IMR-90 (cell line): ENCODE measurements at regions not wholly inside any gene's neighbourhood (a gene's known extent, or its start where the extent isn't known, plus 50 kb on each side); places are given as distances from the start of the nearest gene placed in this dataset.

Source experiments
- ATAC-seq: fragments of 200-7000 bp; cut with Tn5 transposase; 2 replicates; pipeline ENCODE4 v1.9.1; 2020; ENCODE audit warnings: low read depth, mild to moderate bottlenecking, moderate library complexity
- BruUV-seq: library from RNA; stranded (reverse); fragments of 400-500 nt; replicated peaks from 2 replicates; lab custom pipeline; 2021; lab: Mats Ljungman, UMichigan
- CTCF ChIA-PET: fragments of 300-600 bp; formaldehyde crosslinking; extraction: SDS; loops from one replicate; lab custom pipeline; 2021; ENCODE audit warnings: antibody characterized with exemption; lab: Yijun Ruan, JAX
- POLR2A ChIA-PET: fragments of 300-600 bp; sonication (Branson Sonifier 250); formaldehyde crosslinking; loops from one replicate; lab custom pipeline; 2022; ENCODE audit warnings: antibody characterized with exemption; ENCODE audit not compliant: unreplicated experiment; lab: Charles Lee
- DNase-seq: peaks from one replicate; pipeline ENCODE4 v3.0.0; 2013
- H2AFZ ChIP-seq: replicated peaks from 2 replicates; pipeline ENCODE3; 2013; ENCODE audit warnings: low read length, mild to moderate bottlenecking; ENCODE audit not compliant: poor library complexity
- H2AK5ac ChIP-seq: 2 replicates; pipeline ENCODE4 v1.6.1; 2013; ENCODE audit warnings: low read depth, low read length, inconsistent platforms
- H2AK9ac ChIP-seq: replicated peaks from 2 replicates; pipeline ENCODE3; 2013; ENCODE audit warnings: mild to moderate bottlenecking, low read depth, low read length, moderate library complexity; ENCODE audit not compliant: poor library complexity
- H2BK120ac ChIP-seq: 2 replicates; pipeline ENCODE4 v1.6.1; 2013; ENCODE audit warnings: low read depth, low read length, inconsistent platforms
- H2BK15ac ChIP-seq: 3 replicates; pipeline ENCODE4 v1.6.1; 2013; ENCODE audit warnings: low read depth, low read length, inconsistent platforms
- H2BK20ac ChIP-seq: 2 replicates; pipeline ENCODE4 v1.6.1; 2013; ENCODE audit warnings: low read depth, mild to moderate bottlenecking, inconsistent platforms, low read length, moderate library complexity
- H2BK5ac ChIP-seq: 2 replicates; pipeline ENCODE4 v1.6.1; 2013; ENCODE audit warnings: mild to moderate bottlenecking, low read depth, low read length, inconsistent platforms; ENCODE audit not compliant: poor library complexity, severe bottlenecking
- H3K14ac ChIP-seq: replicated peaks from 2 replicates; pipeline ENCODE4 v1.6.1; 2013; ENCODE audit warnings: low read depth, low read length, inconsistent platforms
- H3K18ac ChIP-seq: 2 replicates; pipeline ENCODE4 v1.6.1; 2013; ENCODE audit warnings: low read depth, low read length, control low read depth
- H3K23ac ChIP-seq: 2 replicates; pipeline ENCODE4 v1.6.1; 2013; ENCODE audit warnings: low read depth, low read length, inconsistent platforms
- H3K27ac ChIP-seq: 2 replicates; pipeline ENCODE4 v1.5.1; 2013; ENCODE audit warnings: mild to moderate bottlenecking, control low read depth, low read length; ENCODE audit not compliant: insufficient read depth
- H3K27me3 ChIP-seq: 2 replicates; pipeline ENCODE4 v1.6.1; 2013; ENCODE audit warnings: low read length; ENCODE audit not compliant: control insufficient read depth, insufficient read depth
- H3K36me3 ChIP-seq: 2 replicates; pipeline ENCODE4 v1.6.1; 2013; ENCODE audit warnings: low read length, mixed read lengths; ENCODE audit not compliant: control insufficient read depth, insufficient read depth
- H3K4ac ChIP-seq: 2 replicates; pipeline ENCODE4 v1.6.1; 2013; ENCODE audit warnings: low read depth, low read length, inconsistent platforms
- H3K4me1 ChIP-seq: 2 replicates; pipeline ENCODE4 v1.6.1; 2013; ENCODE audit warnings: low read length, mixed read lengths; ENCODE audit not compliant: control insufficient read depth, insufficient read depth
- H3K4me2 ChIP-seq: 2 replicates; pipeline ENCODE4 v1.6.1; 2013; ENCODE audit warnings: low read depth, mild to moderate bottlenecking, control low read depth, low read length, moderate library complexity
- H3K4me3 ChIP-seq: 2 replicates; pipeline ENCODE4 v1.5.1; 2013; ENCODE audit warnings: low read depth, mild to moderate bottlenecking, control low read depth, low read length, moderate library complexity; ENCODE audit not compliant: insufficient read depth
- H3K56ac ChIP-seq: 2 replicates; pipeline ENCODE4 v1.6.1; 2013; ENCODE audit warnings: low read length, inconsistent platforms; ENCODE audit not compliant: insufficient read depth; ENCODE audit errors: extremely low read depth
- H3K79me1 ChIP-seq, 2 experiments: 2 replicates each; pipeline ENCODE4 v1.6.1; 2013; ENCODE audit warnings: low read length in 2 of 2, inconsistent platforms in 1 of 2, low read depth in 1 of 2
- H3K9ac ChIP-seq: 2 replicates; pipeline ENCODE4 v1.6.1; 2013; ENCODE audit warnings: low read depth, low read length, control low read depth
- H3K9me1 ChIP-seq: 2 replicates; pipeline ENCODE4 v1.6.1; 2013; ENCODE audit warnings: low read length, inconsistent platforms; ENCODE audit not compliant: insufficient read depth
- H3K9me3 ChIP-seq: 2 replicates; pipeline ENCODE4 v1.6.1; 2013; ENCODE audit warnings: low read length; ENCODE audit not compliant: control insufficient read depth, insufficient read depth
- H4K20me1 ChIP-seq: 2 replicates; pipeline ENCODE4 v1.6.1; 2013; ENCODE audit warnings: low read length, inconsistent platforms; ENCODE audit not compliant: insufficient read depth
- H4K5ac ChIP-seq: 2 replicates; pipeline ENCODE4 v1.6.1; 2013; ENCODE audit warnings: mild to moderate bottlenecking, low read depth, low read length, control low read depth
- H4K8ac ChIP-seq, 2 experiments: 2 replicates each; pipeline ENCODE4 v1.6.1; 2013; ENCODE audit warnings: low read depth in 2 of 2, low read length in 2 of 2, control low read depth in 1 of 2, inconsistent platforms in 1 of 2
- H4K91ac ChIP-seq: 2 replicates; pipeline ENCODE4 v1.6.1; 2013; ENCODE audit warnings: low read depth, low read length, inconsistent platforms; ENCODE audit not compliant: insufficient read depth
- CEBPB ChIP-seq: IDR thresholded peaks from 2 replicates; pipeline ENCODE4 v1.6.1; 2012; ENCODE audit warnings: low read depth, low read length, improper control_type of control experiment
- CHD1 ChIP-seq: IDR thresholded peaks from 2 replicates; pipeline ENCODE4 v1.6.1; 2012; ENCODE audit warnings: low read depth, low read length, improper control_type of control experiment
- FOS ChIP-seq: fragments of 150-350 bp; IDR thresholded peaks from 2 replicates; pipeline ENCODE4 v1.6.1; 2016; ENCODE audit warnings: low read depth, low read length
- MAFK ChIP-seq: IDR thresholded peaks from 2 replicates; pipeline ENCODE4 v1.6.1; 2012; ENCODE audit warnings: low read depth, low read length, improper control_type of control experiment
- MXI1 ChIP-seq: IDR thresholded peaks from 2 replicates; pipeline ENCODE4 v1.6.1; 2012; ENCODE audit warnings: low read depth, mild to moderate bottlenecking, low read length, moderate library complexity, borderline replicate concordance
- NFE2L2 ChIP-seq: fragments of 150-350 bp; IDR thresholded peaks from 2 replicates; pipeline ENCODE4 v1.6.1; 2016; ENCODE audit warnings: low read depth, mild to moderate bottlenecking, low read length
- RAD21 ChIP-seq: IDR thresholded peaks from 2 replicates; pipeline ENCODE4 v1.6.1; 2012; ENCODE audit warnings: low read length, improper control_type of control experiment
- SMC3 ChIP-seq: fragments of 150-350 bp; IDR thresholded peaks from 2 replicates; pipeline ENCODE4 v1.6.1; 2016; ENCODE audit warnings: low read depth, mild to moderate bottlenecking, antibody characterized with exemption, low read length, moderate library complexity
- dilution Hi-C: fragments of 300-500 bp; cut with HindIII; formaldehyde crosslinking; loops from one replicate; pipeline ENCODE4 v1.14.3; 2018; ENCODE audit warnings: low sequenced_read_pairs; ENCODE audit not compliant: unreplicated experiment
- in situ Hi-C: fragments of 300-500 bp; cut with MboI; formaldehyde crosslinking; loops from 3 replicates; pipeline ENCODE4 v1.14.3; 2019; ENCODE audit warnings: low sequenced_read_pairs, inconsistent platforms, mixed read lengths
- intact Hi-C: fragments of 100-400 bp; cut with micrococcal nuclease; formaldehyde crosslinking; loops from 2 replicates; pipeline ENCODE4 v1.10.0; 2022
- TF ChIP-seq, protein P1 (sequence below): conservative IDR thresholded peaks from 2 replicates; pipeline ENCODE4 v1.5.1; 2012; ENCODE audit warnings: mild to moderate bottlenecking, low read depth, low read length, improper control_type of control experiment
- TF ChIP-seq, protein P2 (sequence below): fragments of 150-350 bp; IDR thresholded peaks from 2 replicates; pipeline ENCODE4 v1.6.1; 2016; ENCODE audit warnings: low read depth, mild to moderate bottlenecking, low read length, moderate library complexity, borderline replicate concordance

DNA sequence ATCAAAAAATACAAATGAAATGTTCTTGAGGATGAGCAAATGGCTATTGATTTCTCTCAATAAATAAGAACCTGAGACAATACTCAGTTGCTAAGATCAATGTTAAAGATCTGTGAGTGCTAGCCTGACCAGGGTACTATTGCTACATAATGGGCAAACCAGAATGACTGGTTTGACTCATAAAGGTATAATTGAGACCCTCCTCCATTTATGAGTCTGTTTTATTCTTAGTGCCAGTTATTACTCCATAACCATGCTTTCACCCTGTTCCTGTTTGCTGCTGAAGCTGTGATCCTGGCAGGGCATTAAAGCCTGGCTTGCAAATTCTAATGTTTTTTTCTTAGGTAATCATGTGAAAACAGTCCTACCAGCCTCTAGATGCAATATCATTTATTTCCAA is 56.6 kb upstream of the PPM1B start:
- intact Hi-C loops = no loop called here
- Histone ChIP-seq H3K9me3 (no peaks in the 10 kb centered on the region), H3K79me1 (no peaks in the 10 kb centered on the region), H3K27ac (no peak overlapping the region), H2BK15ac (no peak overlapping the region), H4K8ac (no peak overlapping the region), H4K20me1 (no peaks in the 10 kb centered on the region), H3K23ac (no peak overlapping the region), H2BK20ac (no peak overlapping the region), H2BK120ac (no peak overlapping the region), H2AK5ac (no peak overlapping the region), H2AK9ac (no peak overlapping the region), H3K4me3 (no peak overlapping the region), H3K9me1 (no peaks in the 10 kb centered on the region), H2AFZ (no peak overlapping the region), H2BK5ac (no peak overlapping the region), H3K14ac (no peak overlapping the region), H4K5ac (no peak overlapping the region), H3K4me2 (no peak overlapping the region), H4K91ac (no peak overlapping the region), H3K4ac (no peak overlapping the region), H3K56ac (no peak overlapping the region), H3K4me1 (0 out of 2 replicates have a peak, but pooled peaks cover 2% of the 10 kb centered on the region), H3K18ac (no peak overlapping the region), H3K36me3 (no peaks in the 10 kb centered on the region), H3K9ac (no peak overlapping the region), H3K27me3 (no peaks in the 10 kb centered on the region)
- TF ChIP-seq, protein P1, sequence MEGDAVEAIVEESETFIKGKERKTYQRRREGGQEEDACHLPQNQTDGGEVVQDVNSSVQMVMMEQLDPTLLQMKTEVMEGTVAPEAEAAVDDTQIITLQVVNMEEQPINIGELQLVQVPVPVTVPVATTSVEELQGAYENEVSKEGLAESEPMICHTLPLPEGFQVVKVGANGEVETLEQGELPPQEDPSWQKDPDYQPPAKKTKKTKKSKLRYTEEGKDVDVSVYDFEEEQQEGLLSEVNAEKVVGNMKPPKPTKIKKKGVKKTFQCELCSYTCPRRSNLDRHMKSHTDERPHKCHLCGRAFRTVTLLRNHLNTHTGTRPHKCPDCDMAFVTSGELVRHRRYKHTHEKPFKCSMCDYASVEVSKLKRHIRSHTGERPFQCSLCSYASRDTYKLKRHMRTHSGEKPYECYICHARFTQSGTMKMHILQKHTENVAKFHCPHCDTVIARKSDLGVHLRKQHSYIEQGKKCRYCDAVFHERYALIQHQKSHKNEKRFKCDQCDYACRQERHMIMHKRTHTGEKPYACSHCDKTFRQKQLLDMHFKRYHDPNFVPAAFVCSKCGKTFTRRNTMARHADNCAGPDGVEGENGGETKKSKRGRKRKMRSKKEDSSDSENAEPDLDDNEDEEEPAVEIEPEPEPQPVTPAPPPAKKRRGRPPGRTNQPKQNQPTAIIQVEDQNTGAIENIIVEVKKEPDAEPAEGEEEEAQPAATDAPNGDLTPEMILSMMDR = no peak
- TF ChIP-seq MXI1 = no peak
- no peak for TF ChIP-seq SMC3
- TF ChIP-seq, protein P2, sequence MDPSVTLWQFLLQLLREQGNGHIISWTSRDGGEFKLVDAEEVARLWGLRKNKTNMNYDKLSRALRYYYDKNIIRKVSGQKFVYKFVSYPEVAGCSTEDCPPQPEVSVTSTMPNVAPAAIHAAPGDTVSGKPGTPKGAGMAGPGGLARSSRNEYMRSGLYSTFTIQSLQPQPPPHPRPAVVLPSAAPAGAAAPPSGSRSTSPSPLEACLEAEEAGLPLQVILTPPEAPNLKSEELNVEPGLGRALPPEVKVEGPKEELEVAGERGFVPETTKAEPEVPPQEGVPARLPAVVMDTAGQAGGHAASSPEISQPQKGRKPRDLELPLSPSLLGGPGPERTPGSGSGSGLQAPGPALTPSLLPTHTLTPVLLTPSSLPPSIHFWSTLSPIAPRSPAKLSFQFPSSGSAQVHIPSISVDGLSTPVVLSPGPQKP = no peak
- no peak for TF ChIP-seq MAFK
- no peak for TF ChIP-seq RAD21
- no peak for TF ChIP-seq CEBPB
- TF ChIP-seq NFE2L2 = no peak
- TF ChIP-seq FOS = no peak
- no peak for TF ChIP-seq CHD1
- no peak for ATAC-seq
- no peak for DNase-seq
- ChIA-PET CTCF (no interaction called here), POLR2A (no interaction called here)
- no TSS peak for BruUV-seq
- in situ Hi-C loops = no loop called here
- dilution Hi-C loops = no loop called here
